ENCODE measurements at regions not wholly inside any gene's neighbourhood (a gene's known extent, or its start where the extent isn't known, plus 50 kb on each side); places are given as distances from the start of the nearest gene placed in this dataset.
"Not testable (repeated sequence)": the region's sequence is repeated elsewhere in the genome, so short reads cannot be mapped to it uniquely, and the experiment has no call there.

DNA sequence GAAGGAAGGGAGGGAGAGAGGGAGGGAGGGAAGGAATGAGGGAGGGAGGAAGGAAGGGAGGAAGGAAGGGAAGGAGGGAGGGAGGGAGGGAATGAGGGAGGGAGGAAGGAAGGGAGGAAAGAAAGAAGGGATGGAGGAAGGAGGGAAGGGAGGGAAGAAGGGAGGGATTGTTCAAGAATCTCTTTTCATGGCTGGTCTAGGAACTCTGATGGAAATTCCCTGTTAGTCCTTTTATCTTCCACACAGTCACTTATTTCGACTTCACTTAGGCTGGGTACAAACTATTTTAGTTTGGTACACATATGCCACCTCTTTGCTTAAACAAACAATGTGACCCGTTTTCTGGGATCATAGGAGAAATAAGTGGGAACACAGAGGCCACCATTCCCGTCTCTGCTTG lies 435.6 kb upstream of the WWC1 start:
- TF ChIP-seq ZNF274 (IDR thresholded peaks at IDR 0.05; ENCODE audit: low read depth, low read length): no peak
- no peak overlapping the region for H3K4me3 ChIP-seq (ENCODE audit: low read length)

- TF ChIP-seq ZNF274 (IDR thresholded peaks at IDR 0.05; ENCODE audit: low read depth, low read length): no peak
- H3K4me3 ChIP-seq (ENCODE audit: low read length): no peak overlapping the region
Observed at GRCh38 chr5:167857321-167857720, 434.1 kb upstream of the WWC1 start.

DNA sequence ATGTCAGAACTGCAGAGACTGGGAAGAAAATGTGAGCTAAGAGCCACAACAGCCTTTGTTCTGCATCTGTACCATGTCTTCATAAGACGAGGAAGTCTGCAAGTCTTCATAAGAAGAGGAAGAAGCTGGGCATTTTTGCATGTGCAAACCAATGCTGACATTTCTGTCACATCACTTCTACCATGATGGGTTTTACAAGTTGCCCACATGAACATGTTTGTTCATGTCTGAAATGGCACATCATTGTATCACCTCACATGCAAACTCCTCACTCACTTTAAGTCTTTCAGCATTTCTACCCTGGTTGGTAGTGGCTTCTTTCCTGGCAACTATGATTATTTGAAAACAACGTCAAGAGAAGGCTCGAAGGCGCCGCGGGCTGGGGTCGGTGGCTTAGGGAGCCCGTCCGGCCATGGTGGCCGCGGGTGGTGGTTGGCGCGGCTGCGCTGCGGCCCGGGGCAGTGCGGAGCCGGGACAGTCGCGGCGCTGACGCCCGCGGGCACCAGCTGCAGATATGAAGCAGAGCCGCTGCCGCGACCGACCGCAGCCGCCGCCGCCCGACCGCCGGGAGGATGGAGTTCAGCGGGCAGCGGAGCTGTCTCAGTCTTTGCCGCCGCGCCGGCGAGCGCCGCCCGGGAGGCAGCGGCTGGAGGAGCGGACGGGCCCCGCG lies 433.1 kb upstream of the WWC1 start:
- not testable (repeated sequence) for H3K4me3 ChIP-seq (ENCODE audit: low read length)

DNA sequence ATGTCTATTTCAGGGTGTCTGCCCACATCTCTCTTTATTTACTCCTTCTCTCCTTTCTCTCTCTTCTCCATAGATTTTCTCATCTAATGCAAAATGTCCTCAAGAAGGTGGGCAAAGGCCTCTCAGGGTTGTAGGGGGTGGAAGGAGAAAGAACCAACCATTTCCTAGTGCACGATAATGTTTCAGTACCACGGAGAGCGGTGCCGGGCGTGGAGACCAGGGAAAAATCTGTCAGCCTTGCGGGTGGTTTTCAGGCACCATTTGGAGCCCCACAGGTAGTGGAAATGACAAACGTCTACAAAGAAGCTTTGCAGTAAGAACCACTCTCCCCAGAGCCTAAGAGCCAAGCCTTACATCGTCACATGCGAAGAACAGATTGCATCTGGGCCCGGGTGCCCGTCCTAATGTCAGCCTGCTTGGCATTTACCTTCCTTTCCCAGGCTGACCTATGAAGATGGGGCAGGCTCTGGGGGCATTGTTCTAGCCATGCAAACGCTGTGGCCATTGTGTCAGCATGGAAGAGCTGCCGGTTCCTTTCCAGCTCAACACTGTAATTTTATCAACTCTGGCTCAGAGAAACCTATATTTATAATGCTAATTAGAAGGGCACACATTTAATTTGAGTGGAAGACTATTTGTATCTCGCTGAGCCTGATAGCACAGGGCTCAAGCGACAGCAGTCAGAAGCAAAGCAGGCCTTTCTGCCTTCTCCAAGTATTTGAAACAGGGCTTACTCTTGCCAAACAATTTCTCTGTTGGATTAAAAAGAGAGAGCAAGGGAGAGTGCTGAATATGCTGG lies 430.1 kb upstream of the WWC1 start:
- H3K4me3 ChIP-seq (ENCODE audit: low read length): no peak overlapping the region
- no peak for TF ChIP-seq ZNF274 (IDR thresholded peaks at IDR 0.05; ENCODE audit: low read depth, low read length)

- H3K4me3 ChIP-seq (ENCODE audit: low read length): no peak overlapping the region
- no peak for TF ChIP-seq ZNF274 (IDR thresholded peaks at IDR 0.05; ENCODE audit: low read depth, low read length)
Observed at GRCh38 chr5:167861928-167862426, 429.5 kb upstream of the WWC1 start.

- no peak overlapping the region for H3K4me3 ChIP-seq (ENCODE audit: low read length)
- TF ChIP-seq ZNF274 (IDR thresholded peaks at IDR 0.05; ENCODE audit: low read depth, low read length): no peak
Observed at GRCh38 chr5:167863883-167864282, 427.6 kb upstream of the WWC1 start.

DNA sequence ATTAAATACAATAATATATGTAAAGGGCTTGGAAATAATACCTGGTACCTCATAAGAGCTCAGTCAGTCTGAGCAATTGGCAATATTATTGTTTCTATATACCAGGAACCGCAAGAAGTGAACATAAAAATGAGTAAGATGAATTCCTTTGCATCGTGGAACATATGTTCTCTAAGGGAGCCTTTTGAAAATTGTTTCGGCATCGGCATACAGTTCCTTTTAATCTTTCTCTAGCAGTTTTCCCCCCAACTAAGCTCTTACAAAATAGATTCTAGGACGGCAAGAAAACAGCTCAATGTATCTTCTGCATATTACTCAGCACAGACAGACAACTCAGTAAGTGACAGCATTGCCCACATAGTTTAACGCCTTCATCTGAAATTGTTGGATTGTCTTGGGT lies 426.6 kb upstream of the WWC1 start:
- no peak for TF ChIP-seq ZNF274 (IDR thresholded peaks at IDR 0.05; ENCODE audit: low read depth, low read length)
- no peak overlapping the region for H3K4me3 ChIP-seq (ENCODE audit: low read length)

- H3K4me3 ChIP-seq (ENCODE audit: low read length): no peak overlapping the region
- no peak for TF ChIP-seq ZNF274 (IDR thresholded peaks at IDR 0.05; ENCODE audit: low read depth, low read length)
Observed at GRCh38 chr5:167866797-167867196, 424.6 kb upstream of the WWC1 start.

- no peak overlapping the region for H3K4me3 ChIP-seq (ENCODE audit: low read length)
- TF ChIP-seq ZNF274 (IDR thresholded peaks at IDR 0.05; ENCODE audit: low read depth, low read length): no peak
Observed at GRCh38 chr5:167867281-167867680, 424.2 kb upstream of the WWC1 start.

DNA sequence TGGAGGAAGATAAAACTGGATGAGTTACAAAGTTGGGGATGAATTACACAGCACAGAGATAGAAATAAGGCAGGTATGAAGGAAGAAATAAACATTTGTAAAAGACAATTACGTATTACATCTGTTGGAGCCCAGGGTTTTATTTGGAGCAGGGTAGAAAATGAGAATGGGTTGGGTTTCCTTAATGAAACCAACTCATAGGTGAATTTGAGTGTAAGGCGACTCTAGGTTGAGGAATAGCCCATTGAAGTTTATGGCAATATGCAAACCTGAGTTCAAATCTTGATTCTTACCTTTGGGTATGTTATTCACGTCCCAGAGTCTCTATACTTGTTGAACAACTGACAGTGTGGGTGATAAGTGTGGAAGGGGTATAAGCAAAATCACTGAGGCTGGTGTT lies 422.3 kb upstream of the WWC1 start:
- H3K4me3 ChIP-seq (ENCODE audit: low read length): no peak overlapping the region
- TF ChIP-seq ZNF274 (IDR thresholded peaks at IDR 0.05; ENCODE audit: low read depth, low read length): no peak

DNA sequence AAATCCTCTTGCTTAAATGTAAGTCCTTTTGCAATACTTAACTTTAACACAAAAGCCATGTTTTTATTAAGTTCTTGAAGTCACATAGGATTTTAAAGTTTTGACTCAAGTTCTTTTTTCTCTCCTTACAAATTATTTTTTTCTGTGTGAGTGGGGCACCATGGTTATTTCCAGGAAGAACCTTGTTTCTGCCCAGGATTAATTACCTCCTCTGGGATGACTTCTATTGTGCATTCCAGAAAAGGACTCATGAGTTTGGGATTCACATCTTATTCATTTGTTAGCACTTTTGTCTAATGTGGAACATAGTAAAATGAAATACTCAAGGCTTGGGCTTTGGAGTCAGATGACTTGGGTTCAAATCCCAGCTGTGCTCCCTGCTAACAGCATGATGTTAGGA lies 421.4 kb upstream of the WWC1 start:
- TF ChIP-seq ZNF274 (IDR thresholded peaks at IDR 0.05; ENCODE audit: low read depth, low read length): no peak
- no peak overlapping the region for H3K4me3 ChIP-seq (ENCODE audit: low read length)

DNA sequence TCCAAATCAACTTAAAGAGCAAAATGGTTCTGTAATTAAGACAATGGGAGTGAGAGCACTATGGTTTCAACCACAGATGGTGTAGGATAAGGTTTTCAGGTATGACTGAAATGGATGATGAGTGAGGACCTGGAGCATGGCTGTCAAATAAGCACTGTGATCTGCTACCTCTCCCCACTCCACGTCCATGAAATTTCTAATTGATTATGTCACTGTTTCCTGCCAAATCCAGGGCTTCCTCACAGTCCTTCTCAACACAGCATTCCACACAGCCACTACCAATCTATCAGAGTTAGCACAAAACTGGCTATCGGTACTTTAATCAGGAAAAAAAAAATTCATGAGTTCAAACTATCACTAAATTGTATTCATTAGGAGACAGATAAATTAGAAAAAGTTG lies 420.4 kb upstream of the WWC1 start:
- H3K4me3 ChIP-seq (ENCODE audit: low read length): no peak overlapping the region
- no peak for TF ChIP-seq ZNF274 (IDR thresholded peaks at IDR 0.05; ENCODE audit: low read depth, low read length)

- no peak for TF ChIP-seq ZNF274 (IDR thresholded peaks at IDR 0.05; ENCODE audit: low read depth, low read length)
- H3K4me3 ChIP-seq (ENCODE audit: low read length): no peak overlapping the region
Observed at GRCh38 chr5:167872791-167873190, 418.7 kb upstream of the WWC1 start.

DNA sequence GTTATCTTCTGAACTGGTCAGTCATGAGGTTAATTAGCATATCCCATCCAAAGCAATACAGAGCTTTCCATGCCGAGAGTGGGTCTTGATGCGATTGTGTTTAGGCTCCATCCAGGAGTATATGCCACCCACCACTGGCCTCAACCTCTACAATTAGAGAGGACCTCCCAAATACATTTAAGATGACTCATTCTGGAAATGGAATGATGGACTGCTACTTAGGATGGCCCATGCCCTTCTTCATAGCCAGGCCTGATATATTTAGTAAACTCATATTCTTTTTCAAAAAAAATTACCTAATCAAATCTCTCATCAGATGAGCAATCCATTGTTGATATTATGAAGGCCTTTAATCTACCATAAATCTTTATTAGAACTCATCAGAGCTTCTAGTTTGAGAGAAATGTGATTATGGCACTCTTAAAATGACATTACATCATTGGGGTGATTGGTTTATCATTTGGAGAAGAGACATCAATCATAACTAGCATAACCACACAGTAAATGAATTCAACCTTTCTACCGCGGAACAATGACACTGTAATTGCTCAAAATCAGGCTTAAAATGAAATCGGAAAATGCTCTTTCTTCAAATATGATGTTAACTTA lies 414.2 kb upstream of the WWC1 start:
- no peak for TF ChIP-seq ZNF274 (IDR thresholded peaks at IDR 0.05; ENCODE audit: low read depth, low read length)
- H3K4me3 ChIP-seq (ENCODE audit: low read length): no peak overlapping the region

DNA sequence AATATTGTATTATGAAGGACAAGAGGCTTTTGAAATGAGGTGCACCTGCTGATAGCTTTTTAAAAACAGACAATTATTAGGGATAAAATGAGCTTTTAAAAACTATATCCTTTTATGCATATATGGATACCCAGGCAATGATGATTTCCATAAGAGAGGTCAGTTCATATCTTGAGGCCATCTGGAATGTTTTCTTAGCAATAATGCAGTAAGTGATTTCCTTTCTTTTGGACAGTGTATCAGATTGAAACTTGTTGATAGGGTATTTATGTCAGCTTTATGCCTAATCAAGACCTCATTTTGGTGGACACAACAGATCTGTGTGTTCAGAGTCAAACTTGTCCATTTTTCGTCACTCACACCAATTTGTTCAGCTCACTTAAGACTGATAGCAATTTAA lies 413.5 kb upstream of the WWC1 start:
- no peak for TF ChIP-seq ZNF274 (IDR thresholded peaks at IDR 0.05; ENCODE audit: low read depth, low read length)

More for the DNA sequence above, 413.5 kb upstream of the WWC1 start:
- no peak overlapping the region for H3K4me3 ChIP-seq (ENCODE audit: low read length)
